ENCODE measurements at regions not wholly inside any gene's neighbourhood (a gene's known extent, or its start where the extent isn't known, plus 50 kb on each side); places are given as distances from the start of the nearest gene placed in this dataset.

GRCh38 chr7:81355911-81356310, 413.9 kb downstream of the HGF start:
- no peak overlapping the region for H3K14ac ChIP-seq (ENCODE audit: low read length)
- WGBS (ENCODE audit: extremely low coverage, insufficient coverage, insufficient read length), result no CpG with 5 or more reads among the region's 2 CpGs

DNA sequence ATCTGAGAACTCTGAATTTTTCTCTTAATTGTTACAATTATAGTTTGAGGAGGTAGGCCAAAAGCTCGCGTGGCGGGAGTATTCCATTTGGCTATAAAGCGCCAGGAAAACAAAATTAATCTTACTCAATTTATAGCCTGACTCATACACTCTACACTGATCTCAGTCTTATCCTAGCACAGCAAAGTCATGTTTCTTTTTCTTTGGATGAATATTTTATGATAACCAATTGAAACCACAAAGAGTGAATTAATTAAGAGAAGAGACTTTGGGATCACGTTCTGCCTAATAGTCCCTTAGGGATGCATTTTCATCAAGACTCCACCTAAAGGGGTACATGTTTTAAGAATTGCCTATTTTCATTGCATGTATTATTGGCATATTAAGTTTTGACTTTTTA, 420.8 kb downstream of the HGF start:
- Histone ChIP-seq H4K91ac (ENCODE audit: low read depth, low read length) (no peak overlapping the region), H3K4me2 (ENCODE audit: low read length) (no peak overlapping the region), H4K12ac (ENCODE audit: low read depth, low read length) (no peak overlapping the region), H2BK5ac (ENCODE audit: low read depth, low read length, poor library complexity) (no peak overlapping the region), H3K23ac (ENCODE audit: low read length) (no peak overlapping the region), H3K27ac (ENCODE audit: low read depth, low read length) (no peak overlapping the region), H3K4ac (ENCODE audit: low read depth, low read length) (no peak overlapping the region), H3K27me3 (ENCODE audit: insufficient read depth, low read length) (no peaks in the 10 kb centered on the region), H2AK5ac (ENCODE audit: low read length) (no peak overlapping the region), H3K36me3 (ENCODE audit: control insufficient read depth in 1 of 2, insufficient read depth in 2 of 2, low read length in 2 of 2) (no peaks in the 10 kb centered on the region), H3K9me3 (ENCODE audit: insufficient read depth, low read depth, low read length) (no peaks in the 10 kb centered on the region), H3K18ac (ENCODE audit: low read length) (no peak overlapping the region), H2BK12ac (ENCODE audit: low read length) (no peak overlapping the region), H2AFZ (ENCODE audit: insufficient read depth, low read length, poor library complexity) (no peak overlapping the region), H3K14ac (ENCODE audit: low read length) (no peak overlapping the region), H3K4me3 (ENCODE audit: low read depth, low read length) (no peak overlapping the region), H2BK120ac (ENCODE audit: insufficient read depth, low read length, poor library complexity) (no peak overlapping the region), H3K4me1 (ENCODE audit: control insufficient read depth in 1 of 2, insufficient read depth in 2 of 2, low read length in 2 of 2) (no peaks in the 10 kb centered on the region), H4K8ac (ENCODE audit: low read depth, low read length) (no peak overlapping the region), H3K9ac (ENCODE audit: low read length) (no peak overlapping the region), H3K79me1 (ENCODE audit: low read length) (no peaks in the 10 kb centered on the region), H3K79me2 (ENCODE audit: control insufficient read depth, insufficient read depth, low read length, poor library complexity) (no peaks in the 10 kb centered on the region)
- no peak for DNase-seq
- WGBS (ENCODE audit: extremely low coverage, insufficient coverage, insufficient read length), result no CpG with 5 or more reads among the region's 5 CpGs

More at GRCh38 chr7:81355911-81356310, 413.9 kb downstream of the HGF start:
- Histone ChIP-seq H3K4me1 (ENCODE audit: control insufficient read depth in 1 of 2, insufficient read depth in 2 of 2, low read length in 2 of 2) (no peaks in the 10 kb centered on the region), H2BK12ac (ENCODE audit: low read length) (no peak overlapping the region), H3K4me2 (ENCODE audit: low read length) (no peak overlapping the region), H4K91ac (ENCODE audit: low read depth, low read length) (no peak overlapping the region), H3K4ac (ENCODE audit: low read depth, low read length) (no peak overlapping the region), H3K27ac (ENCODE audit: low read depth, low read length) (no peak overlapping the region), H3K9ac (ENCODE audit: low read length) (no peak overlapping the region), H3K18ac (ENCODE audit: low read length) (no peak overlapping the region), H2AK5ac (ENCODE audit: low read length) (no peak overlapping the region), H3K23ac (ENCODE audit: low read length) (no peak overlapping the region), H3K79me2 (ENCODE audit: control insufficient read depth, insufficient read depth, low read length, poor library complexity) (no peaks in the 10 kb centered on the region), H3K36me3 (ENCODE audit: control insufficient read depth in 1 of 2, insufficient read depth in 2 of 2, low read length in 2 of 2) (no peaks in the 10 kb centered on the region), H2BK5ac (ENCODE audit: low read depth, low read length, poor library complexity) (no peak overlapping the region), H3K79me1 (ENCODE audit: low read length) (no peaks in the 10 kb centered on the region), H3K4me3 (ENCODE audit: low read depth, low read length) (no peak overlapping the region), H2BK120ac (ENCODE audit: insufficient read depth, low read length, poor library complexity) (no peak overlapping the region), H4K8ac (ENCODE audit: low read depth, low read length) (no peak overlapping the region), H2AFZ (ENCODE audit: insufficient read depth, low read length, poor library complexity) (no peak overlapping the region), H4K12ac (ENCODE audit: low read depth, low read length) (no peak overlapping the region), H3K9me3 (ENCODE audit: insufficient read depth, low read depth, low read length) (no peaks in the 10 kb centered on the region), H3K27me3 (ENCODE audit: insufficient read depth, low read length) (no peaks in the 10 kb centered on the region)
- DNase-seq, result no peak

DNA sequence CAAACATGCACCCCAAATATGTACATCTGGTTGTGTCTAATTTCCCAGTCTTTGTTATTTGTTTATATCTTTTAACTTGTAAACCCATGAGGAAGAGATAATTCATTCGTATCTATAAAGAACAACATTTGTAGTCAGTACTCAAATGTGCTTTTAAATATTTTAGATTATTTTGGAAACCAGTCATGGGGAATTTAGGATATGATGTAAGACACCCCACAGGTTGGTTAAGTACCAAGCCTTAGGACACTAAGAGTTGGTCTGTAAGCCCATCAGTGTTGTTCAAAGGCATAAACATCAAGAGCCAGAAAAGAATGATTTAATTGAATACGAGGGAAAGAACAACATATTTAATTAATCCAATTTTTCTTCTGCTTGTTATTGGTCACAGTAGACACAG, 421.1 kb upstream of the SEMA3C start:
- H3K18ac ChIP-seq (ENCODE audit: low read length), result no peak overlapping the region
- H3K9me3 ChIP-seq (ENCODE audit: insufficient read depth, low read depth, low read length), result no peaks in the 10 kb centered on the region
- H3K4ac ChIP-seq (ENCODE audit: low read depth, low read length), result no peak overlapping the region
- no peaks in the 10 kb centered on the region for H3K4me1 ChIP-seq (ENCODE audit: control insufficient read depth in 1 of 2, insufficient read depth in 2 of 2, low read length in 2 of 2)
- H2BK12ac ChIP-seq (ENCODE audit: low read length), result no peak overlapping the region
- H3K4me3 ChIP-seq (ENCODE audit: low read depth, low read length), result no peak overlapping the region
- H2AFZ ChIP-seq (ENCODE audit: insufficient read depth, low read length, poor library complexity), result no peak overlapping the region
- no peak overlapping the region for H3K4me2 ChIP-seq (ENCODE audit: low read length)
- no peak overlapping the region for H2BK120ac ChIP-seq (ENCODE audit: insufficient read depth, low read length, poor library complexity)
- no peak overlapping the region for H4K12ac ChIP-seq (ENCODE audit: low read depth, low read length)
- H3K27ac ChIP-seq (ENCODE audit: low read depth, low read length), result no peak overlapping the region
- DNase-seq, result peak in 1 of 2 donors; percentile 17
- H3K23ac ChIP-seq (ENCODE audit: low read length), result no peak overlapping the region
- WGBS (ENCODE audit: extremely low coverage, insufficient coverage, insufficient read length), result no CpG with 5 or more reads among the region's 2 CpGs
- H3K79me2 ChIP-seq (ENCODE audit: control insufficient read depth, insufficient read depth, low read length, poor library complexity), result no peaks in the 10 kb centered on the region
- H2AK5ac ChIP-seq (ENCODE audit: low read length), result no peak overlapping the region
- H3K27me3 ChIP-seq (ENCODE audit: insufficient read depth, low read length), result no peaks in the 10 kb centered on the region
- H3K14ac ChIP-seq (ENCODE audit: low read length), result no peak overlapping the region
- H4K91ac ChIP-seq (ENCODE audit: low read depth, low read length), result no peak overlapping the region
- H4K8ac ChIP-seq (ENCODE audit: low read depth, low read length), result no peak overlapping the region
- no peaks in the 10 kb centered on the region for H3K79me1 ChIP-seq (ENCODE audit: low read length)
- no peak overlapping the region for H3K9ac ChIP-seq (ENCODE audit: low read length)
- no peaks in the 10 kb centered on the region for H3K36me3 ChIP-seq (ENCODE audit: control insufficient read depth in 1 of 2, insufficient read depth in 2 of 2, low read length in 2 of 2)
- H2BK5ac ChIP-seq (ENCODE audit: low read depth, low read length, poor library complexity), result no peak overlapping the region

DNA sequence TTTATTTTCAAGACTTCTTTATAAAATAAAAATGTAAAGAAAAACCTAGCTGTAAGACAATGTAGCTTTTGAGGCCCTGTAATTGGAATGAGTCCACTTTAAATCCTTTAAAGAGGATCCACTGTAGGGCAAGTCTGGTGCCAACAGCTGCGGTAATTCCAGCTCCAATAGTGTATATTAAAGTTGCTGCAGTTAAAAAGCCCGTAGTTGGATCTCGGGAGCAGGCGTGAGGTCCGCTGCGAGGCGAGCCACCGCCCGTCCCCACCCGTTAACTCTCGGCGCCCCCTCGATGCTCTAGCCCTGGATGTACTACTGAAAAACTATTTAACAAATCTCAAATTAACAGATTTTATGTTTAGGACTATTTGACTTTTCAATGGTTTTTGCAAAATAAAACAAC, 414.7 kb upstream of the SEMA3C start:
- no peaks in the 10 kb centered on the region for H3K79me2 ChIP-seq (ENCODE audit: control insufficient read depth, insufficient read depth, low read length, poor library complexity)
- no peak overlapping the region for H3K18ac ChIP-seq (ENCODE audit: low read length)
- no peak overlapping the region for H4K91ac ChIP-seq (ENCODE audit: low read depth, low read length)
- H3K36me3 ChIP-seq (ENCODE audit: control insufficient read depth in 1 of 2, insufficient read depth in 2 of 2, low read length in 2 of 2), result no peaks in the 10 kb centered on the region
- no peak overlapping the region for H2BK120ac ChIP-seq (ENCODE audit: insufficient read depth, low read length, poor library complexity)
- H3K27me3 ChIP-seq (ENCODE audit: insufficient read depth, low read length), result no peaks in the 10 kb centered on the region
- no peak for DNase-seq
- H3K23ac ChIP-seq (ENCODE audit: low read length), result no peak overlapping the region
- no peak overlapping the region for H3K4me3 ChIP-seq (ENCODE audit: low read depth, low read length)
- no peak overlapping the region for H3K27ac ChIP-seq (ENCODE audit: low read depth, low read length)
- H3K4me1 ChIP-seq (ENCODE audit: control insufficient read depth in 1 of 2, insufficient read depth in 2 of 2, low read length in 2 of 2), result no peaks in the 10 kb centered on the region
- H3K79me1 ChIP-seq (ENCODE audit: low read length), result no peaks in the 10 kb centered on the region
- no peaks in the 10 kb centered on the region for H3K9me3 ChIP-seq (ENCODE audit: insufficient read depth, low read depth, low read length)
- H3K4me2 ChIP-seq (ENCODE audit: low read length), result no peak overlapping the region
- H2BK12ac ChIP-seq (ENCODE audit: low read length), result no peak overlapping the region
- no peak overlapping the region for H3K14ac ChIP-seq (ENCODE audit: low read length)
- no peak overlapping the region for H4K12ac ChIP-seq (ENCODE audit: low read depth, low read length)
- H2AFZ ChIP-seq (ENCODE audit: insufficient read depth, low read length, poor library complexity), result no peak overlapping the region
- no peak overlapping the region for H2BK5ac ChIP-seq (ENCODE audit: low read depth, low read length, poor library complexity)
- H4K8ac ChIP-seq (ENCODE audit: low read depth, low read length), result no peak overlapping the region
- H3K9ac ChIP-seq (ENCODE audit: low read length), result no peak overlapping the region
- H2AK5ac ChIP-seq (ENCODE audit: low read length), result no peak overlapping the region
- WGBS (ENCODE audit: extremely low coverage, insufficient coverage, insufficient read length), result no CpG with 5 or more reads among the region's 13 CpGs
- no peak overlapping the region for H3K4ac ChIP-seq (ENCODE audit: low read depth, low read length)
